HG03442 (cell line): ENCODE measurements at regions not wholly inside any gene's neighbourhood (a gene's known extent, or its start where the extent isn't known, plus 50 kb on each side); places are given as distances from the start of the nearest gene placed in this dataset.

Experiments used
- ATAC-seq: cut with Tn5 transposase; IDR thresholded peaks from one replicate; pipeline ENCODE4 v1.9.1; 2021; ENCODE audit warnings: mild to moderate bottlenecking, moderate library complexity; ENCODE audit not compliant: unreplicated experiment

DNA sequence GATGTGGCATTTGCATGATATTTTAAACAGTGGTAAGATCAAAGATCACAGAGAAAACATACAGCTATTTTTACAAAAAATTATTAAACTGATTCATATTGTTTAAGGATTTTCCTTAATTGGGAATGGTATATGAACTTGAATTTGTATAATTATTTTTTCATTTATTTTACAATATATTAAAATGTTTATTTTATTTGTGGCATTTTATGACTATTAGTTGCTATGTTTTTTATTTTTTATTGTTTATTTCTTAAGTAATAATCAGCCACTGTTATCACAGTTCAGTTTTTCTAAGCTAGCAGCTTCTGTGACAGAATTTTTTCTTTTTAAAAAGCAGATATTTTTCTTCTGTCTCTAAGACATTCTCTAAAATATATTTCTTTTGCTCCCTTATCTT, 387.0 kb upstream of the KHDRBS2 start:
- ATAC-seq: no peak

GRCh38 chr6:62670490-62671223, 384.6 kb upstream of the KHDRBS2 start:
- ATAC-seq: no peak

DNA sequence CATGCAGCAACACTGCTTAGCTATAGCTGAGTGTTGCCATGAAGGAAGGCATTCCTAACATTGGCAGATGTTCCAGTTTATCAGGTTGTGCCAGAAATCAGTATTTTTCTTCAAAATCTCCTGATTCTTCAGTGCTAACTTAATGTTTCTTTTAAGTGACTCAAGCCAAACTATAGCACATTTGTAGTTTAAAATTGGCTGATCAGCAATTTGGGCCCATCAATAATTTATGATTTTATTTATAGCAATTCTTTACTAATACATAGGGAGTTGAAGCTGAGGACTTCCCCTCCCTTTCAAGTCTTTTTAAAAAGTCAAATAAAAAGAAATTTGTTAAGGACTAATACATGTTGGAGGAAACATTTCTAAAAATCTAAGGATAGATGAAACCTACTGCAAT, 383.8 kb upstream of the KHDRBS2 start:
- ATAC-seq: no peak

DNA sequence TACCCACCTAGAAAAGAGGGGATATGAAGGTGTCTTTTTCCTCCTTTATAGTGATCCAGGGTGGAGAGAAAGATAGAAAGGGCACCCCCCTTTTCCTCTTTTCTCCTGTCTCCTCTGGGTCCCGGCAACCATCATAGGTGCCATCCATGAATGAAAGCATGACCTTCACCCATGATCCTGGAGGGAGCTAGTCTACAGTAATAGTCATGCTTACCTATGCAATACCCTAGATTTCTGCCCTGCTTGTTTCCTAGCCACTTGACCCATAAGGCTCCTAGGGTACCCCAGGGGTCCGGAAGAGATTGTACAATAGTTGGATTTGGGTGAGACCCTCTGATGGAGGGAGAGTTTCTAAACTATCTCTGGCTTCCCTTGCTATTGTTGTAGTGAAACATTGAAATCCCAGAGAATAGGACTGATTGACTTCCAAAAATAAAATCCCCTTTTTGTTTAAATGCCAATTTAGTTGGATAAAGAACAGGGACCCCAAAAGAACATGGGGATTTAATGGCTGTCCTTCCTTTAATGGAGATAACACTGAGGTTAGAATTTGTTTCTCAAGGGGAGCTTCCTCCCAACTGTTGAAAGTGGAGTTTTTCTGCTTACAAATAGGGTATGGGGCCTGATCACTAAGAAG, 366.8 kb upstream of the KHDRBS2 start:
- no peak for ATAC-seq

GRCh38 chr6:62645274-62645673, 359.2 kb upstream of the KHDRBS2 start:
- no peak for ATAC-seq

GRCh38 chr6:62640749-62641148, 354.7 kb upstream of the KHDRBS2 start:
- no peak for ATAC-seq

GRCh38 chr6:62626661-62627060, 340.6 kb upstream of the KHDRBS2 start:
- no peak for ATAC-seq

DNA sequence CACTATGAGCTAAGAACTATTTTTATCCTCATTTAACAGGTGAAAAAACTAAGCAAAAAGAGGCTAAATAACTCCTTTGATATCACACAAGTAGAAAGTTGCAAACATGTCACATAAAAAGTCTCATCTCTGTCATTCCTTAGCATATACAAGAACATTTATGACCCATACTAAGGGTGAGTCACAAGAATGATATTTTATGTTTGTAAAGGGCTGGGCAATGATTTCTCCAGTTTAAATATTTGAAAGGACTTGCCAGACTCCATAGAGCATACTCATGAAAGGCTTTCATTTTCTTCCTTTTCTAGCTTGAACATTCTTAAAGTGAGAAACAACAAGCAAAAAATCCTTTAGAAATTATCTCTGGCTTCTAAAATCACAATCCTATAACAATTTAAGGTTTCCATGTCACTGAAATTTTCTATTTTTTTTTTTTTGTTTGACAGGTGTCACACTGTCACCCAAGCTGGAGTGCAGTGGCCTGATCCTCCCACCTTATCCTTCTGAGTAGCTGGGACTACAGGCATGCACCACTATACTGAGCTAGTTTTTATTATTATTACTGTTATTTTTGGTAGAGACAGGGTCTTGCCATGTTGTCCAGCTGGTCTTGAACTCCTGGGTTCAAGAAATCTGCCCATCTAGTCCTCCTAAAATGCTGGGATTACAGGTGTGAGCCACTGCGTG, 338.0 kb upstream of the KHDRBS2 start:
- ATAC-seq: no peak

DNA sequence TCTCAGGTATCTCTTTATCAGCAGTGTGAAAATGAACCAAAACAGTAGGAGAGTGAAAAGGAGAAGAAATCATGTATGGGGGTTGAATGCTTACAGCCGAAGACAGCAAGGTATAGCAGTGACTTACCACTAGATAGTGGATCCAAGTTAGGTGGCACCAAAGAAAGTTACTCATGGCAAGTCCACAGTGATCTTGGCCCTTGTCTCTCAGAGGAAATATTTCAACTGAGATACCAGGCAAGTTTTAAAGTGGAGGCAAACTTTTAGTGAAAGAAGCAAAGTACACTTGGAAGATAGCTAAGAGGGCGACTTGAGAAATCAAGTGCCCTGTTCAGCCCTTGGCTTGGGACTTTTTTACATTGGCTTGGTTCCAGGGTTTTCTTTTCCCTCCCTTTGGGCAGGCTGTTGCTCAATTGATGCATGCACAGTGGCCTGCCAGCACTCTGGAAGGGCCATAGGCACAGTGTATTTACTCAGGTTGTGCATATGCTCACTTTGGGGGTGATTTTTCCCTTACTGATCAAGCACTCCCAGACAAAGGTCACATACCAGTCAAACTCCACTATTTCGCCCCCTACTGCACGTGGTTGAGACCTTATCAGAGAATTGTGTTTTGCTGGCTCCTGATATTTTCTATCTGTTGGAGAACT, 329.5 kb upstream of the KHDRBS2 start:
- no peak for ATAC-seq

GRCh38 chr6:62614442-62614841, 328.4 kb upstream of the KHDRBS2 start:
- no peak for ATAC-seq

DNA sequence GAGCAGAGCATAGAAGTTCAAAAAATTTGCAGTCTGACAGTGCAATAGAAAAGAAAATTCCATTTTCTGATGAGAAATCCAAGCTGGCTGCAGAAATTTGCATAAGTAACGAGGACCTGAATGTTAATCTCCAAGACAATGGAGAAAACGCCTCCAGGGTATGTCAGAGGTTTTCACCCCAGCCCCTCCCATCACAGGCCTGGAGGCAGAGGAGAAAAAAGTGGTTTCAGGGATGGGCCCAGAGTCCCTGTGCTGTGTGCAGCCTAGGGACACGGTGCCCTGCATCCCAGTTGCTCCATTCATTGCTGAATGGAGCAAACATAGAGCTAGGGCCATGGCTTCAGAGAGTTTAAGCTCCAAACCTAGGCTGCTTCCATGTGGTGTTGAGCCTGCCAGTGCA, 327.9 kb upstream of the KHDRBS2 start:
- ATAC-seq: no peak

DNA sequence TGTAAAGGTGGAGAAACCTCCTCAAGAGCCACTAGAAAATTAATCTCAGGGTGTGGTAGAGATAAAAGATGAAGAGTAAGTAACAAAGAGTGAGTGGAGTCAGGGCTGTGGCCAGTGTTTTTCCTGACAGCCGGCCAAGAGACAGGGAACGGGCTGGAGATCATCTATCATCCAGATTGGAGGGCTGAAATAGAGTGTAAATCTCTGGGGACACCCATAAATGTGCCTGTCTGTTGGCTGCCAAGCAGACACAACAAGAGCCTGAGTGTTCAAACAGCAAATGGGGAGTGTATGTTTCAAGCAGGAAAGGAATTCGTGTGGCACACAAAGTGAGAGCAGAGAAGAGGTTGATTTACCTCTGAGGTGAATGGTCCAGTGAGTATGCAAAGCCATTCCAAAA, 326.4 kb upstream of the KHDRBS2 start:
- no peak for ATAC-seq

GRCh38 chr6:62570372-62570771, 284.3 kb upstream of the KHDRBS2 start:
- no peak for ATAC-seq

GRCh38 chr6:62541502-62541901, 255.5 kb upstream of the KHDRBS2 start:
- ATAC-seq: no peak

GRCh38 chr6:62530985-62531384, 245.0 kb upstream of the KHDRBS2 start:
- no peak for ATAC-seq

- no peak for ATAC-seq
These were observed 243.0 kb upstream of the KHDRBS2 start for GRCh38 chr6:62528894-62529526.

GRCh38 chr6:62523630-62524029, 237.6 kb upstream of the KHDRBS2 start:
- no peak for ATAC-seq

- no peak for ATAC-seq
These were observed 233.5 kb upstream of the KHDRBS2 start for GRCh38 chr6:62519574-62519973.

- no peak for ATAC-seq
These were observed 230.5 kb upstream of the KHDRBS2 start for GRCh38 chr6:62516291-62517141.

- no peak for ATAC-seq
These were observed 206.3 kb upstream of the KHDRBS2 start for GRCh38 chr6:62492192-62492822.
